HG03342 (cell line): ENCODE measurements at regions not wholly inside any gene's neighbourhood (a gene's known extent, or its start where the extent isn't known, plus 50 kb on each side); places are given as distances from the start of the nearest gene placed in this dataset.

Source experiments
- ATAC-seq: cut with Tn5 transposase; IDR thresholded peaks from one replicate; pipeline ENCODE4 v1.9.1; 2021; ENCODE audit warnings: mild to moderate bottlenecking, moderate library complexity; ENCODE audit not compliant: unreplicated experiment

GRCh38 chr5:116651653-116652052 is 77.0 kb upstream of the SEMA6A start:
- ATAC-seq = no peak

- ATAC-seq = no peak
Measured at GRCh38 chr5:116650964-116651363, 76.3 kb upstream of the SEMA6A start.

- ATAC-seq = no peak
Measured at GRCh38 chr5:116650544-116650943, 75.9 kb upstream of the SEMA6A start.

- no peak for ATAC-seq
Measured at GRCh38 chr5:116646611-116647289, 72.1 kb upstream of the SEMA6A start.

- peak; percentile 87 for ATAC-seq
Measured at GRCh38 chr5:116645627-116646026, 71.0 kb upstream of the SEMA6A start.

- ATAC-seq = no peak
Measured at GRCh38 chr5:116640236-116640635, 65.6 kb upstream of the SEMA6A start.

- no peak for ATAC-seq
Measured at GRCh38 chr5:116637149-116637740, 62.6 kb upstream of the SEMA6A start.

GRCh38 chr5:116632890-116633289 is 58.3 kb upstream of the SEMA6A start:
- no peak for ATAC-seq

- ATAC-seq = no peak
Measured at GRCh38 chr5:116631147-116631546, 56.5 kb upstream of the SEMA6A start.

- no peak for ATAC-seq
Measured at GRCh38 chr5:116629168-116629567, 54.5 kb upstream of the SEMA6A start.

- peak; percentile 90 for ATAC-seq
Measured at GRCh38 chr5:116626945-116627679, 52.5 kb upstream of the SEMA6A start.

GRCh38 chr5:116626272-116626723 is 51.7 kb upstream of the SEMA6A start:
- no peak for ATAC-seq
